Kidney tubule cell (primary cell): ENCODE measurements at regions not wholly inside any gene's neighbourhood (a gene's known extent, or its start where the extent isn't known, plus 50 kb on each side); places are given as distances from the start of the nearest gene placed in this dataset.

Experiments used
- DNase-seq: peaks from one replicate; pipeline ENCODE4 v3.0.0-alpha.2; 2018; ENCODE audit warnings: low spot score

- DNase-seq = no peak
These were observed 138.8 kb upstream of the TAPT1 start for GRCh38 chr4:16365036-16365569.

DNA sequence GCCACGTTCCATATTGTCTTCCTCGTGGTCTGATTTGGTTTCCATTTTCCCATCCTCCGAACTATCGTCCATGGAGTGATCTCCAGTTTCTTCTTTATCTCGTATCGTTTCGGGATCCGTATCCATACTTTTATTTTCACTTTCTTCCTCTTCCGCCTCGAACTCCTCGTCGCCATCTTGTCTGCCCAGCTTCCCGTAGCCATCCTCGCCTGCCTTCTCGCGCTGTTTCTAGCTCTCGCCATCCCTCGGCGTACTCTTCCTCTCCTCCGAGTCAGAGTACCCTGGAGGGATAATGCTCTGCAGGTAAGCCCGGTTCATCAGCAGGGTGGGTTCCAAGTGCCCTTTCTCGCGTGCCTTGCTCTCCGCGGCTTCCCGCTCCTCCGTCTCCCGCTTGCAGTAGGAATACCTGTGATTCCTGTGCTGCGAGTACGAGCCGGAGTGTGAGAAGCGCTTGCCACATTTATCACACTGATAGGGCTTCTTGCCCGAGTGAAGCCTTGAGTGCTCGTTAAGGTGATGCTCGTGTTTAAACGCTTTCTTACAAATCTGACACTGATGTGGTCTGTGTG is 134.5 kb upstream of the TAPT1 start:
- no peak for DNase-seq

DNA sequence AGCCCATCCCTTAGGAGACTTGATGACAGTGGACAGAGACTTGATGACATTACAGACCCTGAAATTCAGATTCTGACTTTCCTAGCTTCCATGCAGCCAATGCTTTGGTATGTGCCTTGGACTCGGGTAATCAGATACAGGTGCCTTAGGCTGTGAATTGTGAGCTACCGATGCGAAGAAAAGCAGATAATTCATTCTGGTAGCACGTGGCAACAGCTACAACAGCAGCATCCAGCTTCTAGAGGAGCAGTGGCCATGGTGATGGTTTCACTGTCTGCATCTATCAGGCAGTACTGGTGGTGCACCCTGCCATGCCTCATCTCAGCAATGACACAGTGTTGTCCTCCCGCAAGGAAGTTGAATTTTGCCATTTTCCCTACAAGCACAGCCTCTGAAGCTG is 126.9 kb upstream of the TAPT1 start:
- no peak for DNase-seq

DNA sequence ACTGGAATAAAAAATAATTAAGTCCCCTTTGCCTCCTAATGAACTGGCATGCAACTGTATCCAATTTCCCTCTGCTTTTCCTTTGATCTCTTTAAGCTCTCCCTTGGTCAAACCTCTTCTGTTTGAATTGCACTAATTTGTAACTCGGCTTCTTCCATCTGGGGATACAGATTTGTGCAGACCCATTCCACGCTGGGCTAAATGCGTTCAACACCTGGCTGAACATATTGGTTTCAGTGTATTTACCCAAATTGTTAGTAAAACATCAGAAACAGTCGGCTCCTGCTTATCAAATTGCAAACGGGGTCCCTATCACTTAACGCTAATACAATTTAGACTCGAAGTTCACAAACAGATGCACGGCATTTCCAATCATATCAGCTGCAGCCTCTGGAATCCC is 124.9 kb upstream of the TAPT1 start:
- no peak for DNase-seq

GRCh38 chr4:16344853-16345252 is 118.6 kb upstream of the TAPT1 start:
- no peak for DNase-seq

- DNase-seq = peak; percentile 80
These were observed 111.7 kb upstream of the TAPT1 start for GRCh38 chr4:16337936-16338335.

- DNase-seq = no peak
These were observed 108.3 kb upstream of the TAPT1 start for GRCh38 chr4:16334601-16335000.

DNA sequence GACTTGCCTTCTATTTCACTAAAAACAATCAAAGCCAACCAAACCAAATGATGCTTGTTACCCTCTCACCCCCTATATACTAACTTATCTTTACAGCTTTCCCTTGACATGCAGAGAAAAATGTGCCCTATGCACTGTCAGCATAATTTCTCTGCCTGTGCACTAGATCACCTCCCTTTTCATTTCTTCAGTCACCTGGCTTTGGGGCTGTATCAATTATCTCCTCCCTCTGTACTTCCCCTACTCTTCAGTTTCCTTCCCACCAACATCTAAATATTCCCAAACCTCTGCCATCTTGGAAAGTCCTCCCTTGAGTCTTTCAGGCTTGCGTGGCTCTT is 103.5 kb upstream of the TAPT1 start:
- no peak for DNase-seq

DNA sequence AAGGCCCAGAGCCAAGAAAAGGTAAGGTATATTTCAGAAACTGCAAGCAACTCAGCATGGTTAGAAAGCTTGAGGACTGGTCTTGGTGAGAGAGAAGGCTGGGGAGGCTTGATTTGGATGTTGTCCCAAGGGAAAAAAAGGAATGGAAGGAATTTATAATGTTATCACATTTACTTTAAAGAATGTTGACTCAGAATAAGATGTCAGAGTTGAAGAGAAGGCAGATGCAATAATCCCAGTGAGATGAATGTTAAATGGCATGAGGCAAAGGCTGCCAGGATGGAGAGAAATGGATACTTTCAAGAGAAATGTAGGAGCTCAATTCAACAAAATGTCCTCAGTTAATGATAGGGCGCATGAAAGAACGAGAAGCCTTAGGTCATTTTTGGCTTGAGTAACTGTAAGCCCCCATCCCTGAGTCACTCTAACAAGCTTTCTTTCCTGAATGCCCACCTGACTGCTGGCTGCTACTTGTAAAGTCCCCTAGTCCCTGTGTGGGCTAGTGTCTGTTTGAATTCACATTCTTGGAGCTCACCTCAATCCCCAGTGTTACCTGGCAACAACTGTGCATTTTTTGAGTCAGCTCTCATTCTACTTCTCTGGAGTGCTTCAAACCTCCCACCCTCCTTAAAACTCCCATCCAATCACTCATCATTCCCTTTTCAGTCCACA is 103.0 kb upstream of the TAPT1 start:
- DNase-seq = no peak

DNA sequence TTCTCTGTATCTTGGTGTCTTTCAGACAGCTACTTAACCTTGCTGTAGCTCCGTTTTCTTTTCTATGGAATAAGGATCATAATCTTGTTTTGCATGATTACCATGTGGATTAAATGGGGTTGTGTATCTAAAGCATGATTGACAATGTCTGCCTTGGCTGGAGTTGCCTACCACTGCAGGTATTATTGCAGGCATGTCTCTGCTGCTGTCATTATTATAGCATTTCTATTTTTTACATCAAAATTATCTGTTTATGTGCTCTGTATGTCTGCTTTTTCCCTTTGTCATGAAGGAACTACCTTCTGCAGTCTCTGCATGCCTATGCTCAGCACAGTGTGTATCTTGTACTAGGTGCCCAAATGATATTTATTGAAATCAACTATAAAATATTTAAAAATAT is 95.9 kb upstream of the TAPT1 start:
- DNase-seq = no peak

DNA sequence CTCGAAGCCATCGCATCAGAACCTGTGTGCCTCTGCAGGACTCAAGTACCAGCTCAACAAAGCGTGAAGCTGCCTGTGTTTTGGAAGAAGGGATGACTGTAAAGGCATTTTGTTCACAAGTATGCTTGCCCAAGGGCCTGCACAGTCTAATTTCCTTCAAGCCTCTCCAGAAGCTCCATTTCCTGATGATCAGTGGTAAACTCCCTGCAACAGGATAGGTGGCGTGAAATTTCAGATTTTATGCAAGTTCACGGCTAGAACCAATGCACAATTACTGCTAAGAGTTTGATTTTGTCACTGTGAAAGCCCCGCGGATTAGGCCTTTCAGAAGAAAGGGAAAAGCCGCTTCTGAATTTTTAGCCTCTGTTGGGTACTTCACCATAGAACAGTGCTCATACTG is 89.2 kb upstream of the TAPT1 start:
- no peak for DNase-seq

DNA sequence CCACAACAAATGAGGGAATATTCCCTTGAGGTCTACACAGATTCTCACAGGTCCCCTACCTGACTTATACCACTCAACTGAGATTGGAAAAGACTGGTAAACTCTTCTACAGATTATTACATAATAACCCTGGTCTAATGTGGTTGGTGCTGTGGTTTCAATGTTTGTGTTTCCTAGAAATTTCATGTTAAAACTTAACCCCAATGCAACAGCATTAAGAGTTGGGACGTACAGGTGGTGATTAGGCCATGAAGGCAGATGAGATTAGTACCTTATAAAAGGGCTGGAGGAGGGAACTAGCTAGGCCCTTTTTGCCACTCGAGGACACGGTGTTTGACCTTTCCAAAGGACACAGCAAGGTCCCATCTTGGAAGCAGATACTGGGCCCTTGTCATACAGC is 84.3 kb upstream of the TAPT1 start:
- no peak for DNase-seq

DNA sequence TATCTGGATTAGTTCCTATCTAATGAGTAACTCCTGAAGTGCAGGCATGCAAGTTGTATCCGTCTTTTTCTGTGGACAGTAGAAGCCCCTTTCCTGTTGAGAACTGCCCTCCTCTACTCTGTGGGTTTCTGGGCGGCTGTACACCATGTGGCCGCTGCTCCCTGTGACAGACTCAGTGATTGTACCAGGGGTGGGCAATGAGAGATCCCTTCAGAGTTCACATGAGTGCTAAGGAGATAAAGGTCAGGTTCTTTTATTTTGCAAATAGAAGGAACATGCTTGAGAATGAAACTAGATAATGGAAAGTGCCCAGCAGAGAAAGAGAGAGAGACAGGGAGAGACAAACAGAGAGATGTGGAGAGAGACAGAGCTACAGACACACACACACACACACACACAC is 76.4 kb upstream of the TAPT1 start:
- DNase-seq = no peak

- peak; percentile 51 for DNase-seq
These were observed 70.7 kb upstream of the TAPT1 start for GRCh38 chr4:16297003-16297402.

DNA sequence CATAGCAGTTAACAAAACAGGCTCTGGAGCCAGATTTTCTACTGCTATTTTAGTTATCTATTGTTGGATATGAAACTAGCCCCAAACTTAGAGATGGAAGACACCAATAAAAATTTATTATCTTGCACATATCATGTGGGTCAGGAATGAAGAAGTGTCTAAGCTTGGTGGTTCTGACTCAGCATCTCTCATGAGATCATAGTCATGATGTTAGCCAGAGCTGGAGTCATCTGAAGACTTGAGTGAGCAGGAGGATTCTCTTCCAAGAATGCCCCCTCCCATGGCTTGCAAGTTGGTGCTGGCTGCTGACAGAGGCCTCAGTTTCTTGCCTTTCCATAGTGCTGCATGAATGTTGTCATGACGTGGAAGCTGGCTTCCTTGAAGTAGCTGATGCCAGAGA is 68.2 kb upstream of the TAPT1 start:
- DNase-seq = peak; percentile 85

DNA sequence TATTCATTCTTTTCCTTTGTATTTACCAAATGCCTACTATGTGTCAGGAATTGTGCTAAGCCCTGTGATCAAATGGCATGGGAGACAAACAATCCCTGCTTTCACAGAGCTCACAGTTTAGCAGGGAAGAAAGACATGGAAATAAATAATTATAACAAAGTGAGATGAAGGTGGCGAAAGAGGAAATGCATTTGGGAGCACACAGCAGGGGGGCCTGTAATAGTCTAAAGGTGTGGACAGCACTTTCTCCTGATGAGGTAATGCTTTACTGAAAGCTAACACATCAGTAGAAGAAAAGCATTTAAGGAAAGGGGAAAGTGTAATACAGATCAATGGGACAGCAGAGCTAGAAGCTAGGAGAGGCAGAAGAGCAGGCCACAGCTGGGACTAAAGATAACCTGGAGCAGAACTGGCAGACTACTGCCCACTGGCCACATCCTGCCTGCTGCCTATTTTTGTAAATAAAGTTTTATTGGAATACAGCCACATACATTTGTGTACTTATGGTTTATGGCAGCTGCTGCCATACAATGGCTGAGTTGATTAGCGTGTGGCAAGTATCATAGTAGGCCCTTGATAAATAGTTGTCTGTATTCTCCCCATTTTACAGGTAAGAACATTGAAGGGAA is 67.1 kb upstream of the TAPT1 start:
- DNase-seq = peak; percentile 10

GRCh38 chr4:16292585-16292984 is 66.3 kb upstream of the TAPT1 start:
- DNase-seq = no peak

DNA sequence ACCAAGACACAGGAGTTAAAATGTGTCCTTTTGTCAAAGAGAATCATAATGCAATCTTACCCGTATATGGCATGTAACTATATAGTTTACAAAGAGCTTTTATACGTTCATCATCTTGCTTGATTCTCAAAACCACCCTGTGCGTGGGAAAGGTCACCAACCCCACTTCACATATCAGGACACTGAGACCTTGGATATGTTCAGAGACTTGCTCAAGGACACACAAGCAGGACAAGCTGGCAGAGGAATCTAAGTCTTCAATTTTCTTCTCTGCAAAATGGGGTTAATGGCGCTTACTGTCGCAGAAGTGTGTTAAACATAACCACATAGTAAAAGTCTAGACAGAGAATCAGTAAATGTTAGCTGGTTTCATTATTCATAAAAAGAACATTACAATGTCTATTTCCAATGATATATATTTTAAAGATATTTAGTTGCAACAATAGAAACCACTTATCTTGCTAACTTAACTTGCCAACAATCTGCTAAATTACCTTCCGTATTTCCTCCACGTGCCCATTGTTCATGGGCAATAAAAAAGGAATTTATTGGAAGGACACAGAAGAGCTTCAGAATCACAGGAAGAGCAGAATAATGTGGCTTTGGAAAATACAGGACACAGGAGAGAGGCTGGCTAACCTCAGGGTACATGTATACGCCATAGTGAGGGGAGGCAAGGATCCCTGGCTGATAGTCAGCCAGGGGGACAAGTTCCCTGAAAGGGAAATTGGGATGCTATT is 64.6 kb upstream of the TAPT1 start:
- no peak for DNase-seq

GRCh38 chr4:16289897-16290554 is 63.8 kb upstream of the TAPT1 start:
- DNase-seq = peak; percentile 41

DNA sequence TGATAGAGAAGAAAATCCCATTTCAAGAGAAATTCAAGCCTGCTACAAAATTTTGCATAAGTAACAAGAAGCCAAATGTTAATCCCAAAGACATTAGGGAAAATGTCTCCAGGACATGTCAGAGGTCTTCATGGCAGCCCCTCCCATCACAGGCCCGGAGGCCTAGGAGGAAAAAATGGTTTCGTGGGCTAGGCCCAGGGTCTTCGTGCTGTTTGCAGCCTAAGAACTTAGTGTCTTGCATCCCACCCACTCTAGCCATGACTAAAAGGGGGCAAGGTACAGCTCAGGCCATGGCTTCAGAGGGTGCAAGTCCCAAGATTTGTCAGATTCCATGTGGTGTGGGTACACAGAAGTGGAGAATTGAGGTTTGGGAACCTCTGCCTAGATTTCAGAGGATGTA is 57.8 kb upstream of the TAPT1 start:
- DNase-seq = no peak

GRCh38 chr4:16278178-16278577 is 51.9 kb upstream of the TAPT1 start:
- DNase-seq = no peak
